Smooth muscle cell (in vitro differentiated cells): ENCODE measurements at regions not wholly inside any gene's neighbourhood (a gene's known extent, or its start where the extent isn't known, plus 50 kb on each side); places are given as distances from the start of the nearest gene placed in this dataset.

Experiments used
- DNase-seq: peaks from one replicate; lab custom pipeline; 2025; ENCODE audit not compliant: unreplicated experiment; lab: John Stamatoyannopoulos, UW
- H2AFZ ChIP-seq: fragments of 200-600 bp; sonication (generic); 2 replicates; pipeline ENCODE4 v1.6.0; 2016; ENCODE audit warnings: antibody characterized with exemption, low read depth, mild to moderate bottlenecking
- H3F3A ChIP-seq: fragments of 200-600 bp; sonication (generic); 2 replicates; pipeline ENCODE4 v1.6.0; 2017; ENCODE audit warnings: antibody characterized with exemption, low read depth
- H3K27ac ChIP-seq: fragments of 200-600 bp; sonication (generic); 2 replicates; pipeline ENCODE4 v1.5.1; 2016; ENCODE audit warnings: low read depth, mild to moderate bottlenecking
- H3K27me3 ChIP-seq: fragments of 200-600 bp; sonication (generic); 2 replicates; pipeline ENCODE4 v1.6.1; 2016; ENCODE audit warnings: low read depth, mild to moderate bottlenecking
- H3K36me3 ChIP-seq: fragments of 200-600 bp; sonication (generic); 2 replicates; pipeline ENCODE4 v1.5.1; 2016; ENCODE audit warnings: low read depth
- H3K4me1 ChIP-seq: fragments of 200-600 bp; sonication (generic); 2 replicates; pipeline ENCODE4 v1.5.1; 2016; ENCODE audit warnings: low read depth
- H3K4me2 ChIP-seq: fragments of 200-600 bp; sonication (generic); 2 replicates; pipeline ENCODE4 v1.6.0; 2016; ENCODE audit warnings: mild to moderate bottlenecking
- H3K4me3 ChIP-seq: fragments of 200-600 bp; sonication (generic); 2 replicates; pipeline ENCODE4 v1.5.1; 2016; ENCODE audit warnings: mild to moderate bottlenecking
- H3K79me2 ChIP-seq: fragments of 200-600 bp; sonication (generic); 2 replicates; pipeline ENCODE4 v1.6.0; 2016; ENCODE audit warnings: low read depth, mild to moderate bottlenecking
- H3K9ac ChIP-seq: fragments of 200-600 bp; sonication (generic); 2 replicates; pipeline ENCODE4 v1.6.0; 2016; ENCODE audit warnings: low read depth
- H3K9me3 ChIP-seq: fragments of 200-600 bp; sonication (generic); replicated peaks from 2 replicates; pipeline ENCODE4 v1.5.1; 2016; ENCODE audit warnings: low read depth
- H4K20me1 ChIP-seq: fragments of 200-600 bp; sonication (generic); 2 replicates; pipeline ENCODE4 v1.6.0; 2016; ENCODE audit warnings: low read depth
- CTCF ChIP-seq: fragments of 200-600 bp; sonication (generic); IDR thresholded peaks from 2 replicates; pipeline ENCODE4 v1.5.1; 2017; ENCODE audit warnings: borderline replicate concordance, mild to moderate bottlenecking, antibody characterized with exemption; ENCODE audit not compliant: insufficient read depth, poor library complexity, severe bottlenecking
- WGBS: methylation state at CpG from one replicate; pipeline ENCODE4 v1.1.7; 2016; ENCODE audit warnings: low lambda C conversion rate; 5-methylcytosine and 5-hydroxymethylcytosine counted together

- 85% methylated on average over 1 of the region's 1 CpG for WGBS
- Histone ChIP-seq H3K36me3 (no peaks in the 10 kb centered on the region), H2AFZ (no peak overlapping the region), H3K4me1 (no peaks in the 10 kb centered on the region), H4K20me1 (no peaks in the 10 kb centered on the region), H3K27ac (no peak overlapping the region), H3K4me2 (no peak overlapping the region), H3K9ac (no peak overlapping the region), H3K9me3 (no peaks in the 10 kb centered on the region), H3K79me2 (no peaks in the 10 kb centered on the region), H3K27me3 (no peaks in the 10 kb centered on the region), H3K4me3 (no peak overlapping the region), H3F3A (no peaks in the 10 kb centered on the region)
- no peak for DNase-seq
- TF ChIP-seq CTCF: no peak
These were observed 365.0 kb upstream of the VRK2 start for GRCh38 chr2:57681650-57682049.

GRCh38 chr2:57685032-57685431 lies 361.6 kb upstream of the VRK2 start:
- Histone ChIP-seq H3K4me1 (no peaks in the 10 kb centered on the region), H3K27ac (no peak overlapping the region), H3K9ac (no peak overlapping the region), H2AFZ (no peak overlapping the region), H3K27me3 (no peaks in the 10 kb centered on the region), H3K79me2 (no peaks in the 10 kb centered on the region), H3K36me3 (no peaks in the 10 kb centered on the region), H3K4me3 (no peak overlapping the region), H3K9me3 (no peaks in the 10 kb centered on the region), H3K4me2 (no peak overlapping the region), H3F3A (no peaks in the 10 kb centered on the region), H4K20me1 (no peaks in the 10 kb centered on the region)
- DNase-seq: no peak
- WGBS: 96% methylated on average over 2 of the region's 2 CpGs
- no peak for TF ChIP-seq CTCF

GRCh38 chr2:57692395-57692794 lies 354.2 kb upstream of the VRK2 start:
- Histone ChIP-seq H3K79me2 (no peaks in the 10 kb centered on the region), H3K27me3 (no peaks in the 10 kb centered on the region), H3K27ac (no peak overlapping the region), H4K20me1 (no peaks in the 10 kb centered on the region), H3K4me3 (no peak overlapping the region), H2AFZ (no peak overlapping the region), H3K4me1 (no peaks in the 10 kb centered on the region), H3F3A (no peaks in the 10 kb centered on the region), H3K9me3 (peaks cover 3% of the 10 kb centered on the region), H3K4me2 (no peak overlapping the region), H3K9ac (no peak overlapping the region), H3K36me3 (no peaks in the 10 kb centered on the region)
- DNase-seq: no peak
- no peak for TF ChIP-seq CTCF

- Histone ChIP-seq H3K9ac (no peak overlapping the region), H3K36me3 (no peaks in the 10 kb centered on the region), H3K4me3 (no peak overlapping the region), H2AFZ (no peak overlapping the region), H3F3A (no peaks in the 10 kb centered on the region), H3K9me3 (peaks cover 3% of the 10 kb centered on the region), H3K27ac (no peak overlapping the region), H3K4me2 (no peak overlapping the region), H4K20me1 (no peaks in the 10 kb centered on the region), H3K4me1 (no peaks in the 10 kb centered on the region), H3K27me3 (no peaks in the 10 kb centered on the region), H3K79me2 (no peaks in the 10 kb centered on the region)
- no peak for DNase-seq
- no peak for TF ChIP-seq CTCF
These were observed 353.4 kb upstream of the VRK2 start for GRCh38 chr2:57693177-57693576.
